Ectodermal cell (in vitro differentiated cells): ENCODE measurements at regions not wholly inside any gene's neighbourhood (a gene's known extent, or its start where the extent isn't known, plus 50 kb on each side); places are given as distances from the start of the nearest gene placed in this dataset.

Source experiments
- H3K27ac ChIP-seq: 2 replicates; pipeline ENCODE4 v1.7.0; 2013; ENCODE audit warnings: mild to moderate bottlenecking, low read depth, low read length; ENCODE audit not compliant: insufficient read depth, poor library complexity, severe bottlenecking
- H3K27me3 ChIP-seq: 2 replicates; pipeline ENCODE4 v1.7.0; 2013; ENCODE audit warnings: mild to moderate bottlenecking, low read length; ENCODE audit not compliant: insufficient read depth, control insufficient read depth, poor library complexity, severe bottlenecking
- H3K36me3 ChIP-seq: one replicate; pipeline ENCODE4 v1.7.0; 2013; ENCODE audit warnings: low read length; ENCODE audit not compliant: control insufficient read depth, insufficient read depth
- H3K4me1 ChIP-seq: one replicate; pipeline ENCODE4 v1.7.0; 2013; ENCODE audit warnings: low read length; ENCODE audit not compliant: control insufficient read depth, insufficient read depth
- H3K4me3 ChIP-seq: 2 replicates; pipeline ENCODE4 v1.7.0; 2013; ENCODE audit warnings: low read depth, low read length, control low read depth; ENCODE audit not compliant: insufficient read depth
- H3K9me3 ChIP-seq: 2 replicates; pipeline ENCODE4 v1.7.0; 2013; ENCODE audit warnings: mild to moderate bottlenecking, low read length, moderate library complexity; ENCODE audit not compliant: control insufficient read depth
- WGBS, 2 experiments: methylation state at CpG; one replicate each; pipeline ENCODE4 v1.1.7; 2013; ENCODE audit warnings: missing lambda C conversion rate in 2 of 2; 5-methylcytosine and 5-hydroxymethylcytosine counted together

DNA sequence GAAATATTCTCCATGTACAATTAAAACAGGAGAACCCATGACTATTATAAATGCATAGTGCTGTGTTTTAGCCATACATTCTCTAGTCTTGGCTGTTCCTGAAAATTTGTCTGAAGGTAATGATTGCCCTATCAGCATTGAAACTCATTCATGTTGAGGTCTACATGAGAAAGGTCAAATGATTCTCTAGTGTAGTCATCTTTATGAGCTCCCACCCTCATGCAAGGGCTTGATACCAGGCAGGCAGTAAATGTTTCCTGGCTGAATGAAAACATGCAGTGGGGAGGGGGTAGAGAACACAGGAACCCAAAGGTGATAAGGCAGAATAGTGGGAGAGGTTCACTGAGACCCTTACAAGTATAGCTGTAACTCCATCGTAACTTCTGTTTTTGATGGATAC lies 424.3 kb downstream of the COG6 start:
- Histone ChIP-seq H3K4me3 (no peak overlapping the region), H3K27me3 (no peaks in the 10 kb centered on the region), H3K4me1 (no peaks in the 10 kb centered on the region), H3K9me3 (no peaks in the 10 kb centered on the region), H3K27ac (no peak overlapping the region), H3K36me3 (no peaks in the 10 kb centered on the region)
- WGBS, 2 experiments, result 95 to 100% methylated on average over 1 of the region's 1 CpG

GRCh38 chr13:40080676-40081075 lies 425.2 kb downstream of the COG6 start:
- H3K27me3 ChIP-seq, result no peaks in the 10 kb centered on the region
- WGBS, 2 experiments, result 74 to 96% methylated on average over 2 of the region's 2 CpGs
- no peaks in the 10 kb centered on the region for H3K9me3 ChIP-seq
- no peaks in the 10 kb centered on the region for H3K36me3 ChIP-seq
- H3K27ac ChIP-seq, result no peak overlapping the region
- no peak overlapping the region for H3K4me3 ChIP-seq
- no peaks in the 10 kb centered on the region for H3K4me1 ChIP-seq

DNA sequence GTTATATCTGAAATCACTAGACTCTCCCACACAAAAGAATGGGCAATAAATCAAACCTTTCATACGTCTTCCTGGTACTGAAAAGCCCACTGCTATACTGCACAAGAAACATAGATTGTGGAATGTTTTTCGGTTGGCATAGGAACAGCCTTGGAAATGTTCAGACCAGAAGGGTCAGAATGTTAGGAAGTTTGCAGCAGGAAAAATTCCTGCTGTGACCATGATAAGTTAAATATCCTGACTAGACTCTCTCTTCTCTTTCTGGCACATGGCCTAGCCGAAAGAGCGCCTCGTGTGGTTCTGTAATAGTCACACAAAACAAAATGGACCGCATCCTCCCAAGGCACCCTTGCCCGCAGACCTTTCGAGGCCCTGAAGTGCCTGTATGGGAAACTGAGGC lies 427.2 kb downstream of the COG6 start:
- Histone ChIP-seq H3K27me3 (no peaks in the 10 kb centered on the region), H3K4me3 (no peak overlapping the region), H3K36me3 (no peaks in the 10 kb centered on the region), H3K27ac (no peak overlapping the region), H3K9me3 (no peaks in the 10 kb centered on the region), H3K4me1 (no peaks in the 10 kb centered on the region)
- 94% methylated on average over 8 of the region's 8 CpGs for WGBS, 2 experiments

- WGBS, 2 experiments, result 89 to 94% methylated on average over 2 of the region's 2 CpGs
- H3K4me1 ChIP-seq, result no peaks in the 10 kb centered on the region
- no peaks in the 10 kb centered on the region for H3K9me3 ChIP-seq
- H3K36me3 ChIP-seq, result no peaks in the 10 kb centered on the region
- H3K27me3 ChIP-seq, result no peaks in the 10 kb centered on the region
- no peak overlapping the region for H3K27ac ChIP-seq
- H3K4me3 ChIP-seq, result no peak overlapping the region
Measured at GRCh38 chr13:40083841-40084240, 428.4 kb downstream of the COG6 start.

DNA sequence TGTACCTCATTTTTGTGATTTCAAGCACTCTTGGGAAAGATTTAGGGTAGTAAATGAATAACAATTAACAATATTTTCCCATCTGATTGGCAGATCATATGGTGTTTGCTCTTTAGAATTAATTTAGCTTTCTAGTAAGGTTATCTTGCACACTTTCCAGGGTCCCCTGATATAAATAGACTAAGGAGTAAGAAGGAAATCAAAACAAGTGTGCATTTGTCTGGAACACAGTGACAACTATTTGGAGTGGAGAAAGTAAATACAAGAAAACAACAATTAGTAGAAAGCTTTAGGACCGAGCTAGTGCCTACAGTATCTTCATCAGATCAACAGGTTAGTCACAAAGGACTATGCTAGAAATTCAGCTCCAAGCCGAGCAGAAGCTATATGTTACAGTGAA lies 429.5 kb downstream of the COG6 start:
- H3K36me3 ChIP-seq, result no peaks in the 10 kb centered on the region
- no peaks in the 10 kb centered on the region for H3K27me3 ChIP-seq
- WGBS, 2 experiments, result 89 to 96% methylated on average over 2 of the region's 2 CpGs
- H3K9me3 ChIP-seq, result no peaks in the 10 kb centered on the region
- no peak overlapping the region for H3K4me3 ChIP-seq
- H3K27ac ChIP-seq, result no peak overlapping the region
- H3K4me1 ChIP-seq, result no peaks in the 10 kb centered on the region

- H3K36me3 ChIP-seq, result no peaks in the 10 kb centered on the region
- H3K27ac ChIP-seq, result no peak overlapping the region
- no peaks in the 10 kb centered on the region for H3K4me1 ChIP-seq
- no peaks in the 10 kb centered on the region for H3K27me3 ChIP-seq
- 75% methylated on average over 15 of the region's 15 CpGs for WGBS, 2 experiments
- no peak overlapping the region for H3K4me3 ChIP-seq
- no peaks in the 10 kb centered on the region for H3K9me3 ChIP-seq
Measured at GRCh38 chr13:40087091-40088002, 431.9 kb downstream of the COG6 start.

GRCh38 chr13:40094056-40094455 lies 438.6 kb downstream of the COG6 start:
- 85 to 93% methylated on average over 4 of the region's 4 CpGs for whole genome bisulfite sequencing, 2 experiments
- Histone ChIP-seq H3K27me3 (no peaks in the 10 kb centered on the region), H3K27ac (no peak overlapping the region), H3K9me3 (no peaks in the 10 kb centered on the region), H3K4me1 (no peaks in the 10 kb centered on the region), H3K4me3 (no peak overlapping the region), H3K36me3 (no peaks in the 10 kb centered on the region)

- no peak overlapping the region for H3K27ac ChIP-seq
- H3K4me3 ChIP-seq, result no peak overlapping the region
- H3K9me3 ChIP-seq, result no peaks in the 10 kb centered on the region
- WGBS, 2 experiments, result 79 to 80% methylated on average over 9 of the region's 9 CpGs
- H3K27me3 ChIP-seq, result no peaks in the 10 kb centered on the region
- H3K4me1 ChIP-seq, result no peaks in the 10 kb centered on the region
- H3K36me3 ChIP-seq, result no peaks in the 10 kb centered on the region
Measured at GRCh38 chr13:40095695-40096356, 440.4 kb downstream of the COG6 start.

DNA sequence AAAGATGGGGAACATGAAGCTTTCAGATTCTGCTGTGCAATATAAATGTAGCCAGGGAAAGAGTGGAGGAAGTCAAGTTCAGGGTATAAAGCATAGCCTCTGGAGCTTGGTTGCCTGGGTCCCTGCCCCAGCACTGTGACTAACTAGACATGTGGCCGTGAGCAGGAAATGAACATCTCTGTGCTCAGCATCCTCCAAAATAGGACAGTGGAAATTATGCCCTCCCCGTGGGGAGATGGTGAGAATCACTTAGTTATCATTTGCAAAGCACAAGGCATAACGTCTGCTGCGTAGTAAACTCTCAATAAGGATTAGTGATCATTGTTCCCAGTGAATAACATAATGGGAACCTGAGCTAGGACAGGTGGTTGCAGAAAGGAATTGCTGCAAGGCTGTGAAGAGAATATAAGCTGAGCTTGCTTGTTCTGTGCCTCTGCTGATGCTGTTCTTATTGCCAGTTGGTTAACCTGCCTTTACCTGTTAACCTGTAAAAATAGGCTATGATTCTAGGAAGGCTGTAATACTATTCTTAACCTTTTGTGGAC lies 441.0 kb downstream of the COG6 start:
- H3K4me3 ChIP-seq, result no peak overlapping the region
- no peaks in the 10 kb centered on the region for H3K36me3 ChIP-seq
- no peaks in the 10 kb centered on the region for H3K9me3 ChIP-seq
- H3K4me1 ChIP-seq, result no peaks in the 10 kb centered on the region
- 69 to 86% methylated on average over 4 of the region's 4 CpGs for WGBS, 2 experiments
- no peak overlapping the region for H3K27ac ChIP-seq
- H3K27me3 ChIP-seq, result no peaks in the 10 kb centered on the region

DNA sequence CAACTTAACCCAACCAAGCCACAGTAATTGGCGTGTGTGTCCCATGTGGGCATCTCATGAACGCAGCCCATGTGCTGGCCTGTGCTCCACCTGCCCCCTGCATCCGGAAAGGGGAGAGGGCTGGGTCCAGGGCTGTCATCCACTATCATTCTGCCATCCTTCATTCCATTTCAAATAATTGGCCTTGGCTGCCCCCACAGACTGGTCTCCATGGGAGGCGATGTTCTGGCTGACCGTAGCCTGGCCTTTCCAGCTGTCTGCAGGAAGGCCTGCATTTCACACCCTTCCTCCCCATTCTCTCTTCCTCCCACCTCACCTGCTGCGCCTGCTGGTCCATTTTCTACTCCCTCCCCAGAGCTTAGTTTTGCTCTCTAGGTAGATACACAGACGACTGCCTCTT lies 442.8 kb downstream of the COG6 start:
- H3K36me3 ChIP-seq, result no peaks in the 10 kb centered on the region
- no peak overlapping the region for H3K27ac ChIP-seq
- no peaks in the 10 kb centered on the region for H3K27me3 ChIP-seq
- no peak overlapping the region for H3K4me3 ChIP-seq
- WGBS, 2 experiments, result 92% methylated on average over 7 of the region's 7 CpGs
- no peaks in the 10 kb centered on the region for H3K9me3 ChIP-seq
- H3K4me1 ChIP-seq, result no peaks in the 10 kb centered on the region
